NOMO-1 treated with DMSO at 0.1 percent for 48 hours (cell line): ENCODE measurements at regions not wholly inside any gene's neighbourhood (a gene's known extent, or its start where the extent isn't known, plus 50 kb on each side); places are given as distances from the start of the nearest gene placed in this dataset.
A peak's percentile ranks its signal among the peaks of the same experiment; 100 is the strongest.
"Not testable (repeated sequence)": the region's sequence is repeated elsewhere in the genome, so short reads cannot be mapped to it uniquely, and the experiment has no call there.

ENCODE experiments used
- DNase-seq: peaks from one replicate; lab custom pipeline; 2025; ENCODE audit not compliant: unreplicated experiment; lab: John Stamatoyannopoulos, UW

DNA sequence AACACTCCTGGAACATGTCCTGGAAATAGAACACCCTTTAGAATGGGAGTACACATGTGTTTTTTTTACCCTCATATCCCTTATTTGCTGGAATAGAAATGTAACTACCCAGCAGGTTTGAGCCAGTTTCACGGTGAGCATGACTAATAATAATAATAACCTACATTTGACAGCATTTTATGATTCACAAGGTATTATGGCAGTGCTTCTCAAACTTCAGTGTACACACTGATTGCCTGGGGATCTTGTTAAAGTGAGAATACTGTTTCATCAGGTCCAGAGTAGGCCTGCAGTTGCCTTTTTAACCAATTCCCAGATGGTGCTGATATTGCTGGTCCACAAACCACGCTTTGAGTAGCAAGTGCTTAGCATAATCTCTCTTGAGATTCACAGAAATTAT is 63.9 kb downstream of the NFKBIZ start:
- DNase-seq = no peak

DNA sequence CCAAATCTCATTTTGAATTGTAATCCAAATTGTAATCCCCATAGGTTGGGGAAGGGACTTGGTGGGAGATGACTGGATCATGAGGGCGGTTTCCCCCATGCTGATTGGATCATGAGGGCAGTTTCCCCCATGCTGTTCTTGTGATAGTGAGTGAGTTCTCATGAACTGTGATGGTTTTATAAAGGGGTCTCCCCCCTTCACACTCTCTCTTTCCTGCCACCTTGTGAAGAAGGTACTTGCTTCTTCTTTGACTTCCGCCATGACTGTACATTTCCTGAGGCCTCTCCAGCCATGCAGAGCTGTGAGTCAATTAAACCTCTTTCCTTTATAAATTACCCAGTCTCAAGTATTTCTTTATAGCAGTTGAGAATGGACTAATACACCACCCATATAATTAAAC is 68.4 kb downstream of the NFKBIZ start:
- not testable (repeated sequence) for DNase-seq

DNA sequence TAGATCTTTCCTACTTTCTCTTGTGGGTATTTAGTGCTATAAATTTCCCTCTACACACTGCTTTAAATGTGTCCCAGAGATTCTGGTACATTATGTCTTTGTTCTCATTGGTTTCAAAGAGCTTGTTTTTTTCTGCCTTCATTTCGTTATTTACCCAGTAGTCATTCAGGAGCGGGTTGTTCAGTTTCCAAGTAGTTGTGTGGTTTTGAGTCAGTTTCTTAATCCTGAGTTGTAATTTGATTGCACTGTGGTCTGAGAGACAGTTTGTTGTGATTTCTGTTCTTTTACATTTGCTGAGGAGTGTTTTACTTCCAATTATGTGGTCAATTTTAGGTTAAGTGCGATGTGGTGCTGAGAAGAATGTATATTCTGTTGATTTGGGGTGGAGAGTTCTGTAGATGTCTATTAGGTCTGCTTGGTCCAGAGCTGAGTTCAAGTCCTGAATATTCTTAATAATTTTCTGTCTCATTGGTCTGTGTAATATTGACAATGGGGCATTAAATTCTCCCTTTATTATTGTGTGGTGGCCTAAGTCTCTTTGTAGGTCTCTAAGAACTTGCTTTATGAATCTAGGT is 72.9 kb downstream of the NFKBIZ start:
- DNase-seq = not testable (repeated sequence)

DNA sequence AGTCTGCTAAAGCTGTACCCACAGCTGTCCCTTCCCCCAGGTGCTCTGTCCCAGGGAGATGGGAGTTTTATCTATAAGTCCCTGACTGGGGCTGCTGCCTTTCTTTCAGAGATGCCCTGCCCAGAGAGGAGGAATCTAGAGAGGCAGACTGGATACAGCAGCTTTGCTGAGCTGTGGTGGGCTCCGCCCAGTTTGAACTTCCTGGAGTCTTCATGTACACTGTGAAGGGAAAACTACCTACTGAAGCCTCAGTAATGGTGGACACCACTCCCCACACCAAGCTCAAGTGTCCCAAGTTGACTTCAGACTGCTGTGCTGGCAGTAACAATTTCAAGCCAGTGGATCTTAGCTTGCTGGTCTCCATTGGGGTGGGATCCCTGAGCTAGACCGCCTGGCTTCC is 75.3 kb downstream of the NFKBIZ start:
- DNase-seq = not testable (repeated sequence)

DNA sequence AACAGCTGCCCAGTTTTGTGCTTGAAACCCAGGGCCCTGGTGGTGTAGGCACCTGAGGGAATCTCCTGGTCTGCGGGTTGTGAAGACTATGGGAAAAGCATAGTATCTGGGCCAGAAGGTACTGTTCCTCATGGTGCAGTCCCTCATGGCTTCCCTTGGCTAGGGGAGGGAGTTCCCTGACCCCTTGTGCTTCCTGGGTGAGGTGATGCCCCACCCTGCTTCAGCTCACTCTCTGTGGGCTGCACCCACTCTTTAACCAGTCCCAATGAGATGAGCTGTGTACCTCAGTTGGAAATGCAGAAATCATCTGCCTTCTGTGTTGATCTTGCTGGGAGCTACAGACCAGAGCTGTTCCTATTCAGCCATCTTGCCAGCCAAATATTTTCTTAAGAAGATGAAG is 75.8 kb downstream of the NFKBIZ start:
- DNase-seq = not testable (repeated sequence)

DNA sequence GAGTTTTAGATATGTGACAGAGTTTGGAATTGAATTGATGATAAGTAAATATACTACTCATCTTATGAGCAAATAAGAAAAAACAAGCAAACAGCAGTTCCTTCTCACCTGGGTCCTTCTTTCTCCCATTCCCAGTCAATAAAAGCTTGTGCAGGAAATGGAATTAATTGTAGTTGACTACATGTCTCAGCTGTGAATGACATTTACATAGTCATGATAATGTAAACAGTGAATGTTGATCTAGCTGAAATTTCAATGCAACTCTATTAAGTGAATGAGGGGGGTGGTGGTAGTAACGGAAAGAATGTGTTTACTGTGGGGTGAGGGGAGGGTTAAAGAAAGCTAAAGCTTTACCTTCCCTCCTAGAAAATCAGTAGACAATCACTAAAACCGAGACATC is 76.2 kb downstream of the NFKBIZ start:
- DNase-seq = no peak

DNA sequence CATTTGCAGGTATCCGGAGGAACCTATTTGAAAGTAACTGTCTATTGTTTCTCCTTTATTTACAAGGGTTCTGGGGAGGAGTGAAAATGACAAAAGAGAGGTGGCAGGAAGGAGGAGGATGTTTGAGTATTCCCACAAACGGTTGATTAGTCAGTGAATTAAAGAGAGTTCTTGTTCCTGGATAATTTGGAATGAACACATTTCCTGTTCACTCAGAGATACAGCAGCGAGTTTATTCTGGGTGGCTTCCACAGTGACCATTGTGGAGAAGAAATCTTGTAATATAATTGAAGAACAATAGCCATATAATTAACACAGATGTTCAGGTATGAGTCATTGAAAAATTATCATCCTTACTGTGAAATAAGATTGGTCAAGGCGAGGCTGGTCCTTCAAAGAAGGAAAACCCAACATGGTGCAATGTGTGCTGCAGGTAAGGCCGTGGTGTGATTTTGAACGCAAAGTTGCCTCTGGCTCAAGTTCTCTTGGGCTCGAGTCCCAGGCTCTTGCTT is 77.3 kb downstream of the NFKBIZ start:
- no peak for DNase-seq

DNA sequence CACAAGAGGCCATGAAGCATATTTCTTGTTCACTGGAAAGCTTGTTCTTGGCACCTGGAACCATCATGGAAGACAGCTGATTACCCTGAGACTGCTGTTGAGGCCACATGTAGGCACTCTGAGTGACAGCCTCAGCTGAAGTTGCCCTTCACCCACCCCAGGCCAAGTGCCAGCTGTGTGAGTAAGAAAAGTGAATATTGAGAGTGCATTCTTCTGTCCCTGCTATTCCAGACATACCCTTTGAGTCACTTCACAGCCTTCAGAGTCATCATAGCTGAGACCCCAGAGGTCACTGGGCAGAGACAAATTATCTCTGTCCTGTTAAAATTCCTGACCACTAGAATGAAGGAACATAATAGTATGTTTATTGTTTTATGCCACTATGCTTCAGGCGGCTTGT is 79.6 kb downstream of the NFKBIZ start:
- DNase-seq = no peak

DNA sequence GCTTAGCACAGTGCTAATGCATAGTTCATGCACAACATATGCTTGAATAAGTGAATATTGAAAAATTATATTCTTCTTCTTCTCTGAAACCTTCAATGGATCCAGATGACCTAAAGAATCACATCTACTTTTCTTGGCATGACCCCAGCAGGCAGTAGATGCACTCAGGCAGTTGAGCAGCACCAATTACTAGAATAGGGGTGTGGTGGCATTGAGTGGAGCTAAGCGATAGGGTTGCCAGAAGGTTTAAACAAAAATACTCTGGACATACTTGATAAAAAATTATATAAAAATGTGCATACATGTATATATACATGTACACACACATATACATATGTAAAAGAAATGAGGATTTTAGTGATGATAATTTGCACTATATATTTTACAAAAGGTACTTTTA is 81.8 kb downstream of the NFKBIZ start:
- DNase-seq = no peak

DNA sequence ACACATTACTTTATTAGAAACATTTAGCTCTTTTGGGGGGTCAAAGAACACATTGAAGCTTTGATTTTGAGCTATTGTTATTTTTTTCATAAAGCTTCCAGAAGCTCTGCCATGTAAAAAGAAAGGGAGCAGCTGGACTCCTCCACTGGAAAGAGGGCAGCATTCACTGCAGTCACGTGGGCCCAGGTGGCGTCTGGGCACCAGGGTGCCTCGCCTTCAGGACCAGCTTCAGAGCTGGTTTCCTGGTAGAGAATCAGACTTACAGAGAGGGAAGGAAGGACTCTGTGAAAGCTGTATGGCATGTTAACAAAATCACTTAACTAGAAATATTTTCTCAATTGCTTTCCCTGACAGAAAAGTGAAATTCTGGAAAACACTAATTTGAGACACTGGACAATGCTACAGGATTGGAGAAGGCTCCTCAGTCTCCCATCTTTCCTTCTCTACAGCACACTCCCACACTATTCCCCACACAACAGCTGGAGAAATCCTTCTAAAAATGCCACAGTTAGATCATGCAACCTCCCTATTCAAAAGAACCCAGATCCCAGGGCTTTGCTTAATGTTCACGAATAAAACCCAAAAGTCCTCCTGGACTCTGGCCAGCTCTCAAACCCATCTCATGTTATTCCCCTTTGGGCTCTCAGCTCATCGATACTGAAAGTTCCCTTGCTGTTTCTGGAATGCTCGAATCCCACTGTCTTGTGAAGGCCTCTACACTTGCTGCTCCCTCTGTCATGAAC is 83.2 kb downstream of the NFKBIZ start:
- no peak for DNase-seq

DNA sequence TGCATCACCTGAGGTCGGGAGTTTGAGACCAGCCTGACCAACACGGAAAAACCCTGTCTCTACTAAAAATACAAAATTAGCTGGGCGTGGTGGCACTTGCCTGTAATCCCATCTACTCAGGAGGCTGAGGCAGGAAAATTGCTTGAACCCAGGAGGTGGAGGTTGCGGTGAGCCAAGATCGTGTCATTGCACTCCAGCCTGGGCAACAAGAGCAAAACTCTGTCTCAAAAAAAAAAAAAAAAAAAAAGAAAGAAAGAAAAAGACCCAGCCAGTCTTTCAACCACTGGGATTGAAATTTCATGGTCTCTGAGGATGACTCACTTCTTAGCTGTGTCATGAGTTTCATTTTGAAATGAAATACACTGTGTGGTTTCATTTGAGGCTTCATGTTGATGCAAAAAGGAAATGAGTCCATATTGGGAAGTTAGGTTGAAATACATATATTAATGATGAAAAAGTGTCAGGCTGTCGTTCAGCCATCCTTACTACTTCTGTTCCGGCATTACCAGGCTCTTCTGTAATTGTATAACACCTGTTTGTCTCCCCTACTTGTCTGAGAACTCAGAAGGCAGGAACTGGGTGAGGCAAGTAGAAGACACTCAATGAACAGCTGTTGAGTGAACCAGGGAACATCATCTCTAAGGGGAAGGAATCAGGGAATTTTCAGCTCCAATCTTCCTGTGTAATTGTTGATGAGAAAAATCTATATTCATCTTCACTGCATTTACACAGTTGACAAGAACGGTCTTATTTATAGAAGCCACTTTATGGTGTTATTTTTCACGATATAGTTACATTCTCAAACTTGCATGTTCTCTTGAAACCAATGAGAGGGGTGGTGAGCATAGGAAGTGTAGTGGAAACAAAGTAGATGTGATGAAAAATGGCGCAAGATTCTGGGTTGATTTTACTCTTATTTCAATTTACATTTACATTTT is 87.4 kb downstream of the NFKBIZ start:
- DNase-seq = peak; percentile 97

DNA sequence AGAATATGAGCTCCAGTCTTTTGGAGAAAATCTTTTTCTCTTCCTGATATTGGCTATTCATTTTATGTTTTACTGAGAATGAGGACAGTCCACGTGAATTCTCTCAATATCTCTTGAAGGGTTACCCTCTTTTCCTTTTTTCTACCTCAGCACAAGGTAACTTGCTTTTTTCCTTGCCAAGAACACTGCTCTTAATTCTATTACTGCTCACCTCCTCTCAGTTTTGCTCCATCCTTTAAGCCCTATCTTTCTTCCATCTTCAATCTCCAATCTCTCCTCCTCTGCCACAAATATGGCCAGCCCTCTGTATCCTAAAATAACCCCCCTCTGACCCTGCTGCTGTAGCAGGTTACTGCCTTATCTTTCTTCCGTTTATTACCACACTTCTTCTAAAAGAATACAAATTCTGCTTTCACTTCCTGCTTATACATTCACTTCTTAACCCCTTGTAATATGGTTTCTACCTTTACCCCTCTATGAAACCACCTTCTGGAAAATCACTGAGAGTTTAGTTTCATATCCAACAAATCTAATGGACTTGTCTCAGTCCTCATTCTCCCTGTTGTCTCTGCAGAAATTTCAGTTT is 89.0 kb downstream of the NFKBIZ start:
- peak; percentile 97 for DNase-seq

DNA sequence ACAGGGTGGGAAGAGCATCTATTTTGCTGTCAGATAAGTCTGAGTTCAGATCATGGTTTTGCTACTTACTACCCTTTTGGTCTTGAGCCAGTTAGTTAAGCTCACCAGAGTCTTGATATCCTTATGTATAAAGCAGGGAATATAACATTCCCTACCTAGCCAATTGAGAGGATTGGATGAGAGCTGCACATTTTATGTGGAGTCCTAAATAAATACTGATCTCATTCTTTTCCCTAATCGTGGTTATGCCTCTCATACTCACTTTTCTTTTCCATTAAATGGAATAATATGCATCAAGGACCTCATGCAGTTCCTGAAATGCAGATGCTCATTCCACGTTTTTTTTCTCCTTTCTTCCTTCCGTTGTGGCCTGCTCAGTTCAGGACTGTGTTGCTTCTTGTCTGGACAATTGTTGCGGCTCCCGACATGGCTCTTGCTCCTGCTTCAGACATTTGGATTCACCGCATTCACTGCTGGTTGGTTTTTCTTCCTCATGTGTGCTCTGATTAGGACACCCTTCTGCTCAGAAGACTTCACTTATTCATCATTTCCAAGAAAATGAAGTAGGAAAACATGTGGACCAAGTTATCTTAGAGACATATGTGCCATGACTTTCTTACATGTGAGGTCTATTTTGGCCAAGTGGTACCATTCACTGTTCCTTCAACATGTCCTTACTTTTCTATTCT is 90.2 kb downstream of the NFKBIZ start:
- DNase-seq = no peak

DNA sequence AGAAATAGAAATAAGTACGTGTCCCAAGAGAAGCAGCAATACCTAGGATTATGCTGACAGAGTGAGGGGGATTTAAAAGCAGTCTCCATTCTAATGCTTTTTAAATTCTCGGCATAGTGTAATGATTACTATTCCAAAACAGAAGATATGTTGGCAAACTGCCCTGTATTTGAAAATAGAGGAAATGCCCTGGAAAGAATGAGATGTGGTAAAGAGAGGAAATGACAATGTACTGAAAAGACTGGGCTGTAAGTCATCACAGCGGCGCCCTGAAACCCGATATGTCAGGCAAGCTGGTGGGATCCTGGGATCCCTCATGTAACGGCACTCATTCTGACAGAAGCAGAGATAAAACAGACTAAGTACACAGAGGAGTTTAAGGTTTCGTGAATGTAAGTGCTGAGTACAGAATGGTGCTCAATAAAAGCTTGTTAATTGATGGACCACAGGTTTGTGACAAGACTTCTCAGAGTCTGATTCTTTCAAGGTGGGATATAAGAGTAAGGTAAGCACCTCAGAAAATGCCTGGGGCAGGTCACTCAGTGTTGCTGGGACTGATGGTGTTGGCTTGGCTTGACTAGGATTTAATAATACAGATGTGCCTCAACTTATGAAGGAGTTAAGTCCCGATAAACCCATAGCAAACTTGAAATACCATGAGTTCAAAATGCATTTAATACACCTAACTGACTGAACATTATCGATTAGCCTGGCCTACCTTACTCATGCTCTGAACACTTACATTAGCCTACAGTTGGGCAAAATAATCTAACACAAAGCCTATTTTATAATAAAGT is 91.4 kb downstream of the NFKBIZ start:
- DNase-seq = peak; percentile 79

DNA sequence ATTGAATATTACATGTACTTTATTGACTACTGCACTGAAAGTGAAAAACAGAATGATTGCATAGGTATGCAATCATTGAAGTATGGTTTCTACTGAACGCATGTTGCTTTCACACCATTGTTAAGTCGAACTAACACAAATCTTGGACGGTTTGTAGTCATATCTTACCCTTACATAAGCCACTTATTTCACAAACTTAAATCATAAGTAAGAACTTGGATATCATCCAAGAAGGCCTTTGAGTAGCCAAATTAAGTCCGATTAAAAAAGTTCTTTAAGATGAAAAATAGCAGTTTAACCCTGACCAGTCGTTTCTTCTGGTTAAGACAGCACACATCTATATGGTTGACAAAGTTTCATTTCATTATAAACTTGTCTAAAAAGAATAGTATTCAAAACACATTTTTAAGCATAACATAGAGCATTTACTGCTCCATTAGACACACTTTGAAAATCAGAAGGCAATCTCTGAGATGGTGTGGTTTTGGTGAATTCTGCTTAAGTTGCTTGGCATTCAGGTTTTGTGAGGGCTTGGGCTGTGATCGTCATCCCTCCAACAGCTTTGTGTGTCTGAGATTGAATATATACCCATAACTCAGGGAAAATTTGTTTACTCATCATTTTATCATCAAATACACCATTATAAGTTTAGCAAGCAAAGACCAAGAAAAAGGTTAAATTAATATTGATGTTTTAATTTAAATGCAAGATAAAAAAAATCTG is 92.2 kb downstream of the NFKBIZ start:
- no peak for DNase-seq

DNA sequence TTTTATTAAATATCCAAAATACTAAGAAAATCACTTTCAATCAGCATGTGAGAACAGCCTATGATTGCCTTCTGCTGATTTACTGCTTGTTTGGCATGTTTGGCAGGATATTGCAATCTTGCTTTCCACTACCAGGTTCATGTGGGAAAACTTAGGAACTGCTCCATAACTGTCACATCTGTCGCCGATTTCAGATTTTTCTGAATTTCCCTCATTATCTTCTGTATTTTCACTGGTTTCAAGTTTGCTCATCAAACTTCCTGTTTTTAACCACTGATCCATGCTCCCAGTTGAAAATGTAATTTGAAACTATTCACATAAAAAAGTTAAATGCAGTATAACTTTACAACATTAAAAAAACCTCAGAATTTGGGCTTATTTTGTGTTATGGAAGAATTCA is 93.0 kb downstream of the NFKBIZ start:
- peak; percentile 57 for DNase-seq

DNA sequence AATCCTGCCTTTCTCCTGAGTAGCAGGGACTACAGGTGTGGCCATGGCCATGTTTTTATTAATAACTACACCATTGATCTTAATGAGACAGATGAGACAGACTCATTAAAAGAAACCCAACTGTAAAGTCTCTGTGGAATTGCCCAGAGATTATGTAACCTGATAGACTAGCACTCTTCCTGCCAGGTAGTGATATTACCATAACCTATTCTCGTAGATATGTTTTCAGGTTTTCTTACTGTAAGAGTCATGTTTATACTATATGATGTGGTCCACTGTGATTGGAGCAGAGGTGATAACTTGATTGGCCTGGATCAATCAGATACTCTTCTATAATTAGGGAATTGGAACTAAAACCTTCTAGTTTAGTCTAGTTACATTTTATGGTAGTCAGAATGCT is 93.7 kb downstream of the NFKBIZ start:
- DNase-seq = no peak

DNA sequence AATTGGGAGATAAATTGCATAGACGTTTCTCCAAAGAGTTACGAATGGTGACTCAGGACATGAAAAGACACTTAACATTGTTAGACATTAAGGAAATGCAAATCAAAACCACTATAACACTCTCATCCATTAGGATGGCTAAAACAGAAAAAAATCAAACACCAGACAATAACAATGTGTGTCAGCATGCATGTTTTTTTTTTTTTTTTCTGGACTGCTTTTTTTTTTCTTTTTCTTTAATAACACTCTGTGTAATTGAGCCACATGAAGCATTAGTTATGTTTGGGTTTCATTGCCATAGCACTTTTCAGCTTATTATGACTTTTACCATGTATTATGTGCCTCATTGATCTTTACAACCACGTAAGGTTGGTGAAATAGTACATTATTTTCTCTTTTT is 95.0 kb downstream of the NFKBIZ start:
- DNase-seq = no peak

DNA sequence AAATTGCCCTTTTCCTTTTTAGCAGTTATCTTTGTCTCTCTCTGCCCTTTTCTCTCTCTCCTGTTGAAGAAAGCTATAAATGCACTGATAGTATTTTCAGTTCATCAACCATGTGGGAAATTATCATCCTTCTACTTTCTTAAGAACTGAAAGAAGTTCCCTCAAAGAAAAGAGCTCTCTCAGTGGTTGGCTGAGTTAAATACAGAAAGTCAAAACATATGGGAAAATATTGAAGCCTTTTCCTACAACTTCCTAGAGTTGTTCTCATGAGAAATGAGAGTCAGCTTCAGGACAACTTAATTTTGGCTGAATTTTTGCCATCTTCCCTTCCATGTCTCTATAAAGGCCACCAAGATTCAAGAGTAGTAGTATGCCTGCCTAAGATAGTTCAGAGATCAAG is 96.7 kb downstream of the NFKBIZ start:
- no peak for DNase-seq
